ENCODE measurements at regions not wholly inside any gene's neighbourhood (a gene's known extent, or its start where the extent isn't known, plus 50 kb on each side); places are given as distances from the start of the nearest gene placed in this dataset.

DNA sequence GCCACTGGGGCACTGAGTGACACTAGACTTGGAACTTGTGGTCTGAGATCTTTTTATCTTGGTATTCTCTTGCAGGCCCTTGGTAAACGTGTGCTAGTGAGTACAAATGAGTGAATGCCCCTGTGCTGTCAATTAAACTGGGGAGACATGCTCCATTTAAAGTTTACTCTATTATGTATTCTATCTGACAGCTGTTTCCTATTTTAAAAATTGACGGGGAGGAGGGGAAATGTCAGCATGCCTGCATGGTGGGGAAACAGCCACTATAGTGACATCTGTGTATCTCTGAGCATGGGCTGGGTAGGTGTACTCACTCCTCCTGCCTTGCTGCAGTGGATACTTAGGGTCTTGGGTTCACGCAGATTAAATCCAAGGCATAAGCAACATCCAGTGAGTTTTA is 59.0 kb upstream of the IKBKE start:
- H3K9me3 ChIP-seq (ENCODE audit: control insufficient read depth, low read length) = no peaks in the 10 kb centered on the region
- peaks cover 55% of the 10 kb centered on the region for H3K36me3 ChIP-seq (ENCODE audit: control insufficient read depth, insufficient read depth, low read length)
- no peak overlapping the region for H3K27ac ChIP-seq (ENCODE audit: low read depth, low read length, severe bottlenecking)
- H3K4me3 ChIP-seq (ENCODE audit: extremely low read depth, insufficient read depth, low read length, poor library complexity, severe bottlenecking) = no peak overlapping the region
- WGBS, 2 experiments (ENCODE audit: insufficient coverage in 2 of 2) = 100% methylated on average over 1 to 2 of the region's 3 CpGs
- H3K4me1 ChIP-seq (ENCODE audit: control insufficient read depth, insufficient read depth, low read length, poor library complexity, severe bottlenecking) = peaks cover 6% of the 10 kb centered on the region

DNA sequence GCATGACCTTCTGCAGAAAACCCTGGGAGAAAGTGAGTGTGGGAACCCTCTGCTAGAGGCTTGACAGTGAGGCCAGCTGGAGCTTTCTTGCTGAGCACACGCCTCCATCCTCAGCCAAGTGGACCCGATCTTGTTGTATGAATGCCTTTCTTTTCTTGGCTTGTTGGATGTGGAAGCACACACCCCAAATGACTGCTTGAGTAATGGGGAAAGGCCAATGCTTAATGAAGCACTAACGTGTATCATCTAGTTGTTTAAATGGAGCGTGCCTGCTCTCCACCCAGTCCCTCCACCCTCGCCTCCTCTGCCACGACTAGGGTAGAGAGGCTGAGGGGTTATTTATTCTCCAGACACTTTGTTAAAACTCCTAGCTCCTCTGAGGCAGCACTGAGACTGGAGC is 54.3 kb upstream of the IKBKE start:
- H3K4me1 ChIP-seq (ENCODE audit: control insufficient read depth, insufficient read depth, low read length, poor library complexity, severe bottlenecking) = peaks cover 22% of the 10 kb centered on the region
- H3K9me3 ChIP-seq (ENCODE audit: control insufficient read depth, low read length) = no peaks in the 10 kb centered on the region
- 75 to 88% methylated on average over 1 to 3 of the region's 6 CpGs for WGBS, 2 experiments (ENCODE audit: insufficient coverage in 2 of 2)
- H3K4me3 ChIP-seq (ENCODE audit: extremely low read depth, insufficient read depth, low read length, poor library complexity, severe bottlenecking) = no peak overlapping the region
- H3K36me3 ChIP-seq (ENCODE audit: control insufficient read depth, insufficient read depth, low read length) = peaks cover 96% of the 10 kb centered on the region
- peak overlapping the region; percentile 82 for H3K27ac ChIP-seq (ENCODE audit: low read depth, low read length, severe bottlenecking)

DNA sequence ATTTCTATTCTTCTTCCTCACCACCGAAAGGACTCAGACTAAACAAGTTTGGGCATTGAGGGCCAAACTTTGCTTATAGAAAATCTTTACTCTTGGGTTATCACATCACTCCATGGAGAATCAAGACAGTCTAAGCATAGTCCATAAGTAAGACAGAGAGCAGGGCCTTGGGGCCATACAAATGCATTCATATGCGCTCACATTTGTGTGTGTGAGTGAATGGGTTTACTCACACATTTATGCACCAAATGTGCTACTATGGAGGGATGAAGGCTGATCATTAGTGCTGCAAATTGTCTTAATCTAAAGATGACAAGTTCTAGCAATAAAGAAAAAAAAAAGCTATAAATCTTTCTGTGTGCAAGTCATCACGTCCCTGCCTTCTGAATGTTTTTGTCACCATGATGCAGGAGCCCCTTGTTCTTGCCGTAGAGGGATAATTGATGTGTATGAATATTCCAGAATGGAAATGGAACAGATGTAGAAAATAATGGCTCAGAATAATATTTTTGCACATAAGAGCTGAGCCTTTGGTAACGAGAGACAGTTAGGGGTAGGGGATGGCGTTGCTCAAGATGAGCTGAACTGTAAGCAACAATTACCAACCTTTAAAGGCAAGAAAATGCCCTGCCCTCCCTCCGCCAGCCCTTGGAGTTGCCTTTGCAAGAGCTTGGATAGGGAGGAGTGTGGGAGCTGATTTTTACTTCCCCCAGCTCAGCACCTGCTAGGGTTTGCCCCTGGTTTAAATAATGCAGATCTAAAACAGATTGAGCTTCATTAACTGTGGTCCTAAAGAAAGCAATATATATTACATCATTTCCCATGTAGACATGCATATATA is 52.3 kb upstream of the IKBKE start:
- Histone ChIP-seq H3K27ac (ENCODE audit: low read depth, low read length, severe bottlenecking) (peak overlapping the region; percentile 23), H3K36me3 (ENCODE audit: control insufficient read depth, insufficient read depth, low read length) (peaks cover 97% of the 10 kb centered on the region), H3K9me3 (ENCODE audit: control insufficient read depth, low read length) (no peaks in the 10 kb centered on the region), H3K4me1 (ENCODE audit: control insufficient read depth, insufficient read depth, low read length, poor library complexity, severe bottlenecking) (peaks cover 22% of the 10 kb centered on the region), H3K4me3 (ENCODE audit: extremely low read depth, insufficient read depth, low read length, poor library complexity, severe bottlenecking) (no peak overlapping the region)
- 89 to 100% methylated on average over 2 to 4 of the region's 7 CpGs for WGBS, 2 experiments (ENCODE audit: insufficient coverage in 2 of 2)

DNA sequence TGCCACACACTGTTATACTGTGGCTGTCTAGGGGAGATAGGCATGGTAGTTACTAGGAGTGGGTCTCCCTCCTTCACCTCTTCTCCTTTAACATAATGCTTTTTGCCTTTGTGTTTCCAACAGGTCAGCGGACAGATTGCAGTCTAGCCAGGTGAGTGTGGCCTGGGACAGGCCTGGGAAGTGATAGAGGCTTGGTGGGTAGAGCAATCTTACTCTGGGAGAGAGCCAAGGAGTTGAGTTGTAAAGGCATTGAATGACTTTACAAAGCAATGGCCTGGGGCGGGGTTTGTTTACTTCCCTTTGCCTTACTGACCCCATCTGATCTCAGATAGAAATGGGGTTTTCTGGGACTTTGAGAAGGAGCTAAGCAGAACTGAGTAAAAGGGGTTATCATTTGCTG is 51.0 kb upstream of the IKBKE start:
- Histone ChIP-seq H3K36me3 (ENCODE audit: control insufficient read depth, insufficient read depth, low read length) (peaks cover 97% of the 10 kb centered on the region), H3K4me3 (ENCODE audit: extremely low read depth, insufficient read depth, low read length, poor library complexity, severe bottlenecking) (no peak overlapping the region), H3K4me1 (ENCODE audit: control insufficient read depth, insufficient read depth, low read length, poor library complexity, severe bottlenecking) (peaks cover 22% of the 10 kb centered on the region), H3K27ac (ENCODE audit: low read depth, low read length, severe bottlenecking) (peak overlapping the region; percentile 36), H3K9me3 (ENCODE audit: control insufficient read depth, low read length) (no peaks in the 10 kb centered on the region)
- 80 to 83% methylated on average over 1 of the region's 2 CpGs for WGBS, 2 experiments (ENCODE audit: insufficient coverage in 2 of 2)

- WGBS, 2 experiments (ENCODE audit: insufficient coverage in 2 of 2) = no CpG with 5 or more reads among the region's 2 CpGs
- H3K4me1 ChIP-seq (ENCODE audit: control insufficient read depth, insufficient read depth, low read length, poor library complexity, severe bottlenecking) = peaks cover 22% of the 10 kb centered on the region
- no peaks in the 10 kb centered on the region for H3K9me3 ChIP-seq (ENCODE audit: control insufficient read depth, low read length)
- peaks cover 97% of the 10 kb centered on the region for H3K36me3 ChIP-seq (ENCODE audit: control insufficient read depth, insufficient read depth, low read length)
- H3K4me3 ChIP-seq (ENCODE audit: extremely low read depth, insufficient read depth, low read length, poor library complexity, severe bottlenecking) = no peak overlapping the region
- peak overlapping the region; percentile 36 for H3K27ac ChIP-seq (ENCODE audit: low read depth, low read length, severe bottlenecking)
Observed at GRCh38 chr1:206419783-206420182, 50.5 kb upstream of the IKBKE start.

- Histone ChIP-seq H3K36me3 (ENCODE audit: control insufficient read depth, insufficient read depth, low read length) (peaks cover 95% of the 10 kb centered on the region), H3K9me3 (ENCODE audit: control insufficient read depth, low read length) (no peaks in the 10 kb centered on the region), H3K4me1 (ENCODE audit: control insufficient read depth, insufficient read depth, low read length, poor library complexity, severe bottlenecking) (peaks cover 19% of the 10 kb centered on the region), H3K27ac (ENCODE audit: low read depth, low read length, severe bottlenecking) (no peak overlapping the region), H3K4me3 (ENCODE audit: extremely low read depth, insufficient read depth, low read length, poor library complexity, severe bottlenecking) (no peak overlapping the region)
- 94% methylated on average over 2 to 4 of the region's 4 CpGs for WGBS, 2 experiments (ENCODE audit: insufficient coverage in 2 of 2)
Observed at GRCh38 chr1:206420471-206420870, 49.8 kb upstream of the IKBKE start.
